Activated T-cell treated with anti-CD3 and anti-CD28 coated beads, Interleukin-2, amount 50 U/mL, for 1 hour (primary cell): ENCODE measurements at regions not wholly inside any gene's neighbourhood (a gene's known extent, or its start where the extent isn't known, plus 50 kb on each side); places are given as distances from the start of the nearest gene placed in this dataset.

Source experiments
- DNase-seq: peaks from one replicate; pipeline ENCODE4 v3.0.0-alpha.2; 2020

DNA sequence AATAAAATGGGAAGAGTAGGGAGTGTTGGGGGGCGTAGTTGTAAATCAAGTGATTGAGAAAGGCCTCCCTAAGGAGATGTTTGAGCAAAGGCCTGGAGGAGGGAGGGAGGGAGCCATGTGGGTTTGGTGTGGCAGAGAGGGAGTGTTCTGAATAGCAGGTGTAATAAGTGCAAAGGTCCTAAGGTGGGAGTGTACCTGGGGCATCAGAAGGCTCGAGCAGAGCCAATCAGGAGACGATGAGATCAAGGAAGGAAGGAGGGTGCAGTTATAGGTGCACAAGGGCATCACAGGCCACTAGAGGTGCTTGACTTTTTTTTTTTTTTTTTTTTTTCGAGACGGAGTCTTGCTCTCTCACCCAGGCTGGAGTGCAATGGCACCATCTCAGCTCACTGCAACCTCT is 77.9 kb upstream of the PLXNC1 start:
- no peak for DNase-seq

DNA sequence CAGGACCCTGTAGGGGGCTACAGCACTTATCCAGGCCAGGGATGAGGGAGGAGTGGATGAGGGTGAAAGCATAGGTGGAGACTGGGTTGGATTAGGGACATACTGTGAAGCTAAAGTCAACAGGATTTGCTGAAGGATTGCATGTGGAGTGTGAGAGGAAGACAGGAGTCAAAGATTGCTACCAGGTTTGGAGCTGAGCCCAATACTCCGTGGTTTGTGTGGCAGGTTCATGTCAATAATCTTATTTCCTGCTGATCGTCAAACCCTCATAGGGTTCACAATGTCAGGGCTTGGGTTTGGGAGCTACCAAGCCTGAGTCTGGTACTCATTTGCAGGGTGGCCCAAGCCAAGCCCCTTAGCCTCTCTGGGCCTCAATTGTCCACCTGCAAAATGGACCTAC is 77.1 kb upstream of the PLXNC1 start:
- DNase-seq = no peak

DNA sequence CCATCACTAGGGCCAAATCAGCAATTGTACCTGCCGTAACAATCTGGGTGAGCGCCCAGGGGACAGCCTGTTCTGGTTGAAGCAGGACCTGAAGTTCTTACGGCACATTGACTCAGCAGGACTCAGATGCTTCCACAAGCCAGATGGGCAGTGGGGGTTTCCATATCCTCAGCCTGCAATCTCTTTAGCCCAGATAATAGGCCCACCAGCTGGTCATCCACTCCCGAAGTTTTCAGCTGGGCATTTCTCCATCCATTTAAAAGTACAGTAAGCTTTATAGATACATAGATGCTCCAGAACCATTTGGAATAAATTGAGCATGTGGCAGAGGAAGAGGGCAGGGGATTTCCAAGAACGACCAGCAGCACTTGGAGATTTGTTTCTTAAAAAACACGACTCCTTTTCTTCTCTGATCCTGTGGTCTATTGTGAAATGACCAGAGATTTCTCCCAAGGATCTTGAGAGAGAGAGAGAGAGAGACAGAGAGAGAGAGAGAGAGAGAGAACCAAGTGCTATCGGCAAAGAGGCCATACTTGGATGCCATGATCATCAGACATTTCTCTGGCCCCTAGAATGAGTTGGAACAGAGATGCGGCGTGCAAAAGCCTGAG is 74.8 kb upstream of the PLXNC1 start:
- no peak for DNase-seq

- DNase-seq = no peak
These were observed 74.0 kb upstream of the PLXNC1 start for GRCh38 chr12:94074216-94074979.

- DNase-seq = no peak
These were observed 73.3 kb upstream of the PLXNC1 start for GRCh38 chr12:94074980-94075629.

GRCh38 chr12:94077209-94077608 is 71.2 kb upstream of the PLXNC1 start:
- no peak for DNase-seq

DNA sequence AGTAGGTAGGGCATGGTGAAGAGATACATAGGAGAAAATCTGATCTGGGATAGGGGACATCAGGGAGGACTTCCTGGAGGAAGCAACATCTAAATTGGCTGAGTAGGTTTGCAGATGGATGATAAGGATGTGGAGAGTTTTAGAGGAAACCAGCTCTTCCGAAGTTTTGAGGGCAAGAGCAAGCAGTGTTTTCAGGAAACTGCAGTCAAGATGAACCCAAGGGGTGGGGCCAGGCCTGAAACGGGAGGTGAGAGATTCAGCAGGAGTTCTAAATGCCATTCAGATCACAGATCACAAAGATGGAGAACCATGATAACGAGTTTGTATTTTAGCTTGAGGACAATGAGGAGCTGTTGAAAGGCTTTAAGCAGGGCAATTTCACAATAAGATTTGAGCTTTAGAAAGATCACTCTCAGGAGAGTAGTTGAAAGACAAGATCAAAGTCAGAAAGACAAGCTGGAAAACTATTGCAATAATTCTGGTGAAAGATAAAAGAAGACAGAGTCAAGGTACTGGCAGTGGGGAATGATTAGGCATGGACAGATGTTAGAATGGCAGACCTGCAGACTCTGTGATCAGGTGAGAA is 70.1 kb upstream of the PLXNC1 start:
- no peak for DNase-seq

DNA sequence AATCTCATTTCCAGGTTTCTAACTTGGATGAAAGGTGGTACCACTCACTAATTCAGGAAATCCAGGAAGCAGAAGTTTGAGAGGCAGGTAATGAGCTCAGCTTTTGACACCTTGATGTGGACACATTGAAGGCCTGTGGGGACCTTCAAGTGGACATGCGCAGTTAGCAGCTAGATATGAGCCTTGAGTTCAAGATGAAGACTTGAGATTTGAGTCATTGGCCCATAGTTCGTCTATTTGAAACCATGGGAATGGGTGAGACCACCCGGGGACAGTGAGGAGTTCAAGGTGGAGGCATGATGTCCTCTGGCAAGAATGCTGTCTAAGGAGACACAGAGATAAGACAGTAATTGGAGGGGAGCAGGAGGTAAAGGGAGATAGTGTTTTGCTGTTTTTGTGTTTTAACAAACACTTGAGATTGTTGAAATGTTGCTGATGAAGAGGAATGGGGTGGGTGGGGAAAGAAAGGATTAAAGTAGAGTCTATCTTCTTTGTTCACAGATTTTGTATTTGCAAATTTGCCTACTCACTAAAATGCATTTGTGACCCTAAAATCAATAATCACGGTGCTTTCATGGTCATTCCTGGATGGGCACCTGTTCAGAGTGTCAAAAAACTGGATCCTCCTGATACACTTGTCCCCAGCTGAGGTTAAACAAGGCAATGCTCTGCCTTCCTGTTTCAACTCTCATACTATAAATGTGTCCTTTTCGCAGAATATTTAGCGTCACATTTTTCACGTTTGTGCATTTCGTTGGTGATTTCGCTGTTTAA is 69.5 kb upstream of the PLXNC1 start:
- DNase-seq = no peak

GRCh38 chr12:94079566-94080340 is 68.6 kb upstream of the PLXNC1 start:
- DNase-seq = no peak

DNA sequence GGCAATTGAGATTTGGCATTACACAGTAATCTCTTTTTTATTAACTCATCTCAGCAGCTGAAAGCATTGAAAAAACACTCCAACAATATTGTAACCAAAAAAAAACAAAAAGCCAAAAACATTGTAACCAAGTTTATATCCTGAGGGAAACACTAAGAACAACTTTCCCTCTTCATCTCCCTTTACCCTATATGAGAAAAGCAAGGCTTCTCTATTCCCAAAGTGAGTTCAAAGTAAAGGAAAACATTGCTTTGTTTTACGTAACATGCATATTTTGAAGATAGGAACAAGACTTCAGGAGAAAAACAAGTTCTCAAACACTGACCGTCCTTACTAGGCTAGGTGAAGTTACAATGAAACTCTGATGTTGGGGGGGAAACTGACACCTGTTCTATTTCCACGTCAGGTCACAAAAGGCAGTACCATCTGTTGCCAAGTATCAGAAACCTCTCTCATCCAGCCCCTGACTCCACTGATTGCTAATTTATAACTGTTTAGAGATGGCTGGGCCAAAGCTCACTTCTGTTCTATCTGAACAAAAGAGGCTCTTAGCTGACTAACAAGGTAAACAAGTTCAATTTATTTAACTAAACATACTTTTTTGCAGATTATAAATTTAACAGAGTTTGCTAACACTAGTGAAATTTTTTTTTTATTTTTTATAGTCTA is 67.9 kb upstream of the PLXNC1 start:
- DNase-seq = no peak

DNA sequence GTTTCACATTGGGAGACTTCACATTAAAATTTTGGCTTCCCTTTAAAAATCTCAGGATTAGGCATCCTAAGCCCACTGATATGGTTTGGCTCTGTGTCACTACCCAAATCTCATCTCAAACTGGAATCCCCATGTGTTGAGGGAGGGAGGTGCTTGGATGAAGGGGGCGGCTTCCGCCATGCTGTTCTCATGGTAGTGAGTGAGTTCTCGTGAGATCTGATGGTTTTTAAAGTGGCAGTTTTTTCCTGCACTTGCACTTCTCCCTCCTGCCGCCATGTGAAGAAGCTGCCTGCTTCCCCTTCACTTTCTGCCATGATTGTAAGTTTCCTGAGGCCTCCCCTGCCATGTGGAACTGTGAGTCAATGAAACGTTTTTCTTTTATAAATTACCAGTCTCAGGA is 65.7 kb upstream of the PLXNC1 start:
- DNase-seq = no peak

- no peak for DNase-seq
These were observed 58.5 kb upstream of the PLXNC1 start for GRCh38 chr12:94089891-94090290.

- no peak for DNase-seq
These were observed 56.8 kb upstream of the PLXNC1 start for GRCh38 chr12:94091624-94092023.

GRCh38 chr12:94092516-94093241 is 55.7 kb upstream of the PLXNC1 start:
- DNase-seq = no peak

DNA sequence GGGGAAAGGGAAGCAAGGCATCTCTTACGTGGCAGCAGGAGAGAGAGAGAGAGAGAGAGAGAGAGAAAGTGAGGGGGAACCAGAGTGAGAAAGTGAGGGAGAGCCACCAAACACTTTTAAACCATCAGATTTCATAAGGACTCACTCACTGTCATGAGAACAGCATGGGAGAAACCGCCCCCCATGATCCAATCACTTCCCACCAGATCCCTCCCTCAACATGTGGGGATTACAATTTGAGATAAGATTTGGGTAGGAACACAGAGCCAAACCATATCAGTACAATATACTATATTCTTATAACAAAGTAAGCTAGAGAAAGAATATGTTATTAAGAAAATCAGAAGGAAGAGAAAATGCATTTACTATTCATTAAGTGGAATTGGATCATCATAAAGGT is 53.7 kb upstream of the PLXNC1 start:
- DNase-seq = no peak

- no peak for DNase-seq
These were observed 52.8 kb upstream of the PLXNC1 start for GRCh38 chr12:94095618-94096017.

- no peak for DNase-seq
These were observed 49.9 kb upstream of the PLXNC1 start for GRCh38 chr12:94098466-94098865.
